Activated T-cell treated with anti-CD3 and anti-CD28 coated beads, Interleukin-2, amount 50 U/mL, for 72 hours (primary cell): ENCODE measurements at regions not wholly inside any gene's neighbourhood (a gene's known extent, or its start where the extent isn't known, plus 50 kb on each side); places are given as distances from the start of the nearest gene placed in this dataset.

ENCODE experiments used
- ATAC-seq, 2 donors: fragments of 150-1000 bp; cut with Tn5 transposase; replicated peaks in 1 of 2; 2 replicates each; pipeline ENCODE4 v1.10.0; 2021; ENCODE audit warnings: moderate library complexity in 2 of 2, mild to moderate bottlenecking in 1 of 2
- DNase-seq, 2 donors: peaks; one replicate each; pipeline ENCODE4 v3.0.0; 2021 to 2022; ENCODE audit warnings: mixed read lengths in 1 of 2
- H3K27ac Mint-ChIP-seq: one replicate; pipeline ENCODE4 v1.8.0; 2022; ENCODE audit warnings: mild to moderate bottlenecking, moderate library complexity, mixed read lengths
- H3K27me3 Mint-ChIP-seq: one replicate; pipeline ENCODE4 v1.8.0; 2022; ENCODE audit warnings: low read depth, mixed read lengths
- H3K36me3 Mint-ChIP-seq, 2 donors: one replicate each; pipeline ENCODE4 v1.8.0; 2022; ENCODE audit warnings: mixed read lengths in 2 of 2, mild to moderate bottlenecking in 1 of 2; ENCODE audit not compliant: insufficient read depth in 2 of 2
- H3K4me1 Mint-ChIP-seq: one replicate; pipeline ENCODE4 v1.8.0; 2022; ENCODE audit warnings: low read depth, mixed read lengths
- H3K4me3 Mint-ChIP-seq, 2 donors: one replicate each; pipeline ENCODE4 v1.8.0; 2022; ENCODE audit warnings: mild to moderate bottlenecking in 2 of 2, mixed read lengths in 2 of 2, moderate library complexity in 2 of 2
- H3K9me3 Mint-ChIP-seq, 2 donors: one replicate each; pipeline ENCODE4 v1.8.0; 2022; ENCODE audit warnings: mixed read lengths in 2 of 2

- Mint-ChIP-seq H3K4me1 (no peaks in the 10 kb centered on the region), H3K27me3 (peaks cover 11% of the 10 kb centered on the region), H3K36me3 (no peaks in the 10 kb centered on the region)
Observed at GRCh38 chr11:133705074-133705648, 140.2 kb downstream of the SPATA19 start.

GRCh38 chr11:133699071-133699470 lies 146.2 kb downstream of the SPATA19 start:
- ATAC-seq (no peak), DNase-seq (no peak)
- peaks cover 5% of the 10 kb centered on the region for H3K27me3 Mint-ChIP-seq
- no peak overlapping the region for H3K27ac Mint-ChIP-seq
- H3K4me3 Mint-ChIP-seq, result no peak overlapping the region
- H3K36me3 Mint-ChIP-seq, result no peaks in the 10 kb centered on the region
- no peaks in the 10 kb centered on the region for H3K4me1 Mint-ChIP-seq
- peaks cover 0 to 1% of the 10 kb centered on the region in 2 donors for H3K9me3 Mint-ChIP-seq

More at GRCh38 chr11:133705074-133705648, 140.2 kb downstream of the SPATA19 start:
- DNase-seq, result no peak
- Mint-ChIP-seq H3K27ac (no peak overlapping the region), H3K4me3 (no peak overlapping the region), H3K9me3 (peaks cover 0 to 1% of the 10 kb centered on the region in 2 donors)
- ATAC-seq, result no peak

GRCh38 chr11:133698654-133699053 lies 146.7 kb downstream of the SPATA19 start:
- no peaks in the 10 kb centered on the region for H3K4me1 Mint-ChIP-seq
- peaks cover 0 to 1% of the 10 kb centered on the region in 2 donors for H3K9me3 Mint-ChIP-seq
- no peaks in the 10 kb centered on the region for H3K36me3 Mint-ChIP-seq
- peaks cover 1% of the 10 kb centered on the region for H3K27me3 Mint-ChIP-seq
- no peak overlapping the region for H3K4me3 Mint-ChIP-seq
- no peak for DNase-seq
- H3K27ac Mint-ChIP-seq, result no peak overlapping the region
- ATAC-seq, result no peak

- Mint-ChIP-seq H3K4me3 (no peak overlapping the region), H3K9me3 (peaks cover 0 to 1% of the 10 kb centered on the region in 2 donors), H3K36me3 (no peaks in the 10 kb centered on the region), H3K4me1 (no peaks in the 10 kb centered on the region), H3K27ac (no peak overlapping the region), H3K27me3 (no peaks in the 10 kb centered on the region)
- no peak for DNase-seq
- no peak for ATAC-seq
Observed at GRCh38 chr11:133697603-133698180, 147.6 kb downstream of the SPATA19 start.

GRCh38 chr11:133697161-133697560 lies 148.2 kb downstream of the SPATA19 start:
- Mint-ChIP-seq H3K4me1 (no peaks in the 10 kb centered on the region), H3K27ac (no peak overlapping the region), H3K4me3 (no peak overlapping the region), H3K36me3 (no peaks in the 10 kb centered on the region), H3K9me3 (peaks cover 0 to 1% of the 10 kb centered on the region in 2 donors), H3K27me3 (no peaks in the 10 kb centered on the region)
- DNase-seq, result no peak
- no peak for ATAC-seq

GRCh38 chr11:133695387-133695786 lies 149.9 kb downstream of the SPATA19 start:
- no peak overlapping the region for H3K4me3 Mint-ChIP-seq
- DNase-seq (no peak), ATAC-seq (no peak)
- no peak overlapping the region for H3K27ac Mint-ChIP-seq
- no peaks in the 10 kb centered on the region for H3K9me3 Mint-ChIP-seq
- no peaks in the 10 kb centered on the region for H3K36me3 Mint-ChIP-seq
- H3K4me1 Mint-ChIP-seq, result no peaks in the 10 kb centered on the region
- no peaks in the 10 kb centered on the region for H3K27me3 Mint-ChIP-seq

- no peaks in the 10 kb centered on the region for H3K4me1 Mint-ChIP-seq
- no peaks in the 10 kb centered on the region for H3K27me3 Mint-ChIP-seq
- no peaks in the 10 kb centered on the region for H3K36me3 Mint-ChIP-seq
- ATAC-seq (no peak), DNase-seq (no peak)
- H3K9me3 Mint-ChIP-seq, result no peaks in the 10 kb centered on the region
- no peak overlapping the region for H3K4me3 Mint-ChIP-seq
- no peak overlapping the region for H3K27ac Mint-ChIP-seq
Observed at GRCh38 chr11:133694701-133695100, 150.6 kb downstream of the SPATA19 start.

GRCh38 chr11:133693110-133693509 lies 152.2 kb downstream of the SPATA19 start:
- Mint-ChIP-seq H3K27ac (no peak overlapping the region), H3K9me3 (no peaks in the 10 kb centered on the region), H3K27me3 (no peaks in the 10 kb centered on the region), H3K36me3 (no peaks in the 10 kb centered on the region), H3K4me3 (no peak overlapping the region), H3K4me1 (no peaks in the 10 kb centered on the region)
- ATAC-seq, result no peak
- no peak for DNase-seq

- H3K36me3 Mint-ChIP-seq, result no peaks in the 10 kb centered on the region
- DNase-seq (no peak), ATAC-seq (no peak)
- H3K9me3 Mint-ChIP-seq, result no peaks in the 10 kb centered on the region
- H3K27me3 Mint-ChIP-seq, result no peaks in the 10 kb centered on the region
- no peak overlapping the region for H3K27ac Mint-ChIP-seq
- no peak overlapping the region for H3K4me3 Mint-ChIP-seq
- no peaks in the 10 kb centered on the region for H3K4me1 Mint-ChIP-seq
Observed at GRCh38 chr11:133692126-133692934, 153.0 kb downstream of the SPATA19 start.

GRCh38 chr11:133687781-133688180 lies 155.5 kb upstream of the OPCML start:
- Mint-ChIP-seq H3K36me3 (no peaks in the 10 kb centered on the region), H3K27me3 (peaks cover 2% of the 10 kb centered on the region), H3K27ac (no peak overlapping the region), H3K4me3 (no peak overlapping the region), H3K4me1 (no peaks in the 10 kb centered on the region), H3K9me3 (no peaks in the 10 kb centered on the region)
- no peak for ATAC-seq
- no peak for DNase-seq

- ATAC-seq (no peak), DNase-seq (no peak)
- H3K27ac Mint-ChIP-seq, result no peak overlapping the region
- no peaks in the 10 kb centered on the region for H3K4me1 Mint-ChIP-seq
- no peaks in the 10 kb centered on the region for H3K9me3 Mint-ChIP-seq
- H3K27me3 Mint-ChIP-seq, result peaks cover 5% of the 10 kb centered on the region
- no peaks in the 10 kb centered on the region for H3K36me3 Mint-ChIP-seq
- H3K4me3 Mint-ChIP-seq, result no peak overlapping the region
Observed at GRCh38 chr11:133681901-133682300, 149.6 kb upstream of the OPCML start.

- Mint-ChIP-seq H3K27ac (no peak overlapping the region), H3K36me3 (no peaks in the 10 kb centered on the region), H3K4me3 (no peak overlapping the region), H3K27me3 (peaks cover 5% of the 10 kb centered on the region), H3K4me1 (no peaks in the 10 kb centered on the region), H3K9me3 (peaks cover 3% of the 10 kb centered on the region in 2 donors)
- DNase-seq (no peak), ATAC-seq (no peak)
Observed at GRCh38 chr11:133679896-133680295, 147.6 kb upstream of the OPCML start.

GRCh38 chr11:133678191-133678590 lies 145.9 kb upstream of the OPCML start:
- Mint-ChIP-seq H3K36me3 (no peaks in the 10 kb centered on the region), H3K9me3 (peaks cover 3 to 4% of the 10 kb centered on the region in 2 donors), H3K4me3 (no peak overlapping the region), H3K27me3 (peaks cover 5% of the 10 kb centered on the region), H3K27ac (no peak overlapping the region), H3K4me1 (no peaks in the 10 kb centered on the region)
- ATAC-seq (no peak), DNase-seq (no peak)
